GM18517 (cell line): ENCODE measurements at regions not wholly inside any gene's neighbourhood (a gene's known extent, or its start where the extent isn't known, plus 50 kb on each side); places are given as distances from the start of the nearest gene placed in this dataset.

ENCODE experiments used
- ATAC-seq: cut with Tn5 transposase; IDR thresholded peaks from one replicate; pipeline ENCODE4 v1.9.1; 2021; ENCODE audit warnings: mild to moderate bottlenecking, moderate library complexity; ENCODE audit not compliant: unreplicated experiment

DNA sequence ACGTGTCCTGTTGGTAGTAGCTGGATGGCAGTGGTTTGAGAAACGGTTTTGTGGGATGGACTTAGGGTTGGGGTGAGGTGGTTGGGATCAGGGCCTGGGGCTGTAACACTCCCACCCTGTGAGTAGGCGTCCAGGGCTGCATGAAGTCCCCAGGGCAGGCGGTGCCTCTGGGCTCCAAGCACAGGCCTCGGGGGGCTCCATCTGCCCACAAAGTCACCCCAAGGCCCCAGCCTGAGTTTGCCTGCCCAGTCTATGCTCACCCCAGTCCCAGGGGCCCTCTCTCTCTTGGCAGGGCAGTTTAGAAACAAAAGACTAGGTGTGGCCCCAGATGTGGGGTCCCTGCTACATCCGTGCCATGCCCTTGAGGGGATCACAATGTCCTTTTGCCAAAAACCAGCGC is 86.9 kb upstream of the PRR23E start:
- ATAC-seq = no peak

GRCh38 chr3:127106456-127106855 is 86.5 kb upstream of the PRR23E start:
- ATAC-seq = no peak

GRCh38 chr3:127107002-127107401 is 85.9 kb upstream of the PRR23E start:
- ATAC-seq = no peak

GRCh38 chr3:127107491-127108375 is 85.2 kb upstream of the PRR23E start:
- ATAC-seq = no peak

- no peak for ATAC-seq
Measured at GRCh38 chr3:127108796-127109195, 84.1 kb upstream of the PRR23E start.

GRCh38 chr3:127110982-127111693 is 81.8 kb upstream of the PRR23E start:
- ATAC-seq = no peak

GRCh38 chr3:127112796-127113570 is 79.9 kb upstream of the PRR23E start:
- ATAC-seq = no peak

- no peak for ATAC-seq
Measured at GRCh38 chr3:127113571-127113891, 79.4 kb upstream of the PRR23E start.

DNA sequence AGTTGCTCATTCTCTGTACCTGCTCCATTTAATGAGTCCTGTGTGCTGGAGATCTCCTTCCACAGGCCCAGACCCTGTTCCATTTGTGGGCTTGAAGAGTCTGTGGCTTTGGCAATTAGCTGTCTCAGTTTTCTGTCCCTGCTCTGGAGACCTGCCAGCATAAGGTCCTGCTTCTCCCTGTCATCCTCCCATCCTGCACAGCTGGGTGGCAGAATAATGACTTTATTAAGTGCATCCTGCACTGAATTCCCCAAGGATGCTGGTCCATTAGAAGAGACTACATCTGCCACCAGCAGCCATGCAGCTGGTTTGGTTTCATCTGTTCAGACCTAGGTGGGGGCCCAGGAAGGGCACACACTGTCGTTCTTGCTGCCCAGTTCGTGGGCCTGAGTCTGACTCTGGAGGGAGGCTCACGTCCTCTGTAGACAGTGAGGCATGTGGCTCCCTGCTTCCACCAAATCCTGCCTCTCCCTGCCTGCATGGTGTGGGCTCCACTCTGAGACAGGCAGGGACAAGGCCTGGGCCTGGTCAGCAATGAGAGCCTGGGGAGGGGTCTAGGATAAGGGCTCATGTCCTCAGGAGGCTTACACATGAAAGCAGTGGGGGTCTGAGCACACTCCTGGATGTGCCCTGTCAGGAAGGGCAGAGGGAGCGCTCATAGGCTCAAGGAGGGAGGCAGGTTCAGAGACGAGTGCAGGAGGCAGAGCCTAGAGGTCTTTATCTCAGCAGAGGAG is 78.4 kb upstream of the PRR23E start:
- no peak for ATAC-seq

- no peak for ATAC-seq
Measured at GRCh38 chr3:127115691-127116351, 77.1 kb upstream of the PRR23E start.

DNA sequence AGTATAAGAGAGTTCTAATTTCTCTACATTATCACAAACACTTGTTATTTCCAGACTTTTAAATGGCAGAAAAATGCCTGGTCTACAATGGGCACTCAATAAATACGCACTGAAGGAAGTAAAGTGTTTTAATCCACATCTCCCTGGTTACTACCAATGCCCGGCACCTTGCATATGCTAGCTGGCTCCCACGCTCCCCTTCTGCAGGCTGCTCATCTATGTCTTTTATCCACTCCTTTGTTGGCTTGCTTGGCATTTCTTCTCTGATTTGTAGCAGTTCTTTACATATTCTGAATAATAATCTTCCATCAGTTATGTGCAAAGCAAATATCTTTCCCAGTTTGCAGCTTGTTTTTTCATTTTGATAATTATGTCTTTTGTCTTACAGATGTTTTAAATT is 74.6 kb upstream of the PRR23E start:
- no peak for ATAC-seq

DNA sequence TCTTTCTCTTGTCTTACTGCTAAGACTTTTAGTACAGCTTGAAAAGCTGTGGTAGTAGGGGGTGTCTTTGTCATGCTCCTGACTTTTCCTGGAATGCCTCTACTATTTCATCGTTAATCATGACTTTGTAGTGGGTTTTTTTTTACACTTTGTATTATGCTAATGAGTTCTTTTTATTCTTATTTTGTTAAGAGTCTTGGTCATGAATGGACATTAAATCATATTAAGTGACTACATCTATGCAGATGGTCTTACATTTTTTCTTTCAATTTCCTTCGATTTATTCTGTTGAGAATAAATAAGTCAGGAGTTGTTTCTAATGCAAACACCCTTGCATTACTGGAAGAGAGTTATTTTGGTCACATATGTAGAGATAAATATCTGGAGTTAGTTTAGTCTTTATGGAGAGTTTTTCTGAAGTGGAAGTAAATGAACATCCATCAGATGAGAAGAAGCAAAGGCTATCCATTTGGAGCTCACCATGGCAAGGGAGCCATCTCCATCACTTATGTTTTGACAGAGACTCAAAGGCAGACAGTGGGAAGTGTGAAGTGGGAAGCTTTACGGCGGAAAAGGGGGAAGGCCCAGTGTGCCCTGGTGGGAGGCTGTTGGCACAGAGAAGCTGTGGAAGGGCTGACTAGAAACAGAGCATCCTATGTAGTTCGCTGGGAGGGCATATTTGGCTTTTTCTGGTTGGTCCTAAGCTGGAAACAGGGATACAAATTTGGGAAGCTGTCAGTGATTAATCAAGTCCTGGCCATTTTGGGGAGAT is 73.1 kb upstream of the PRR23E start:
- no peak for ATAC-seq

DNA sequence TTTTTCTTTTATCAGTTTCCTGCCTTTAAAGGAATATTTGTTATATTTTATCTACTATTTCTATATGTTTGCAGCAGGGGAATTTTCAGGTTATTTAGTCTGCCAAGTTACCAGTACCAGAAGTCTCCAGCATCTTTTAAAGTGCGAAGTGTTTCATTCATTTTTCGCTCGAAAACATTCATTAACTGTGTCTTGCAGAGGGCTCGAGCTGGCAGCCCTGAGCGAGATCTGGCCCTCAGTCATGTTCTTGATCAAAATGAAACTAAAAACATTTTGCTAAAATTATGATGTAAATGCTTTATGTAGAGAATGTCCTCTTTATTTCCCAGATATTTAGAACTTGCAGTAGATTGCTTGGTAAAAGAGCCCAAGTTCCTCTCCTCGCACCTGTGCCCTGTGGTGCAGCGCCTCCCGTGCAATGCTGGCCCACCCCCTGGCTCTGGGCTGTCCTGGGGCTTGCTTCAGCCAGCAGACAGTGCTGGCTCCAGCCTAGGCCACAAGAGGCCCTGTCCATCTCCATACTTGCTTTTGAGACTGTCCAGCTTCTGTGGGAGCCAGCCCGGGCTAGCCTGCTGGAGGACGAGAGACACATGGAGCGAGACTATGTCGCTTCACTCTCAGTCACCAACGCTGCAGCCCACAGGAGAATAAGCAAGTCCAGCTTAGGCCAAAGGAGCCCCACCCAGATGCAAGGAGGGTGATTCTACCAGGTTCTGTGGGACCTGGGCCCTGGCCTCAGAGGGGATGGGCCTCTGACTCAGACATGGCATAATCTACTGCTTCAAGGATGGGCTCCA is 71.9 kb upstream of the PRR23E start:
- ATAC-seq = no peak

DNA sequence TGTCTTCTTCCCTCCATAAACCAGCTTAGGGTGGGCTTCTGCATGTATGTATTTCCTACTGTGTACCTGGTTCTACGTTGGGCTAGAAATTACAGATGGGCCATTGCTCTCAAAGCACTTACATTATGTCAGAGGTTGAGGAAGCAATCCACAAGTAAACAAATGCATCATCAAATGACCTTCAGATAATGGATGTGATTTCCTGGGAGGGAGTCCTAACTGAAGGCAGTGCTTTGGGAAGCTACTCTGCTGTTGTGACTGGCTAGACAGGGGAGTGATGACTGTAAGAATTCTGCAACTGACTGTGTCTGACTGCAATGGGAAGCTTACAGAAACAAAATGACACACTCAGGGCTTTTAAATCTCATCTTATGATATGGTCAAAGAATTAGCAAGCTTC is 71.0 kb upstream of the PRR23E start:
- ATAC-seq = no peak

DNA sequence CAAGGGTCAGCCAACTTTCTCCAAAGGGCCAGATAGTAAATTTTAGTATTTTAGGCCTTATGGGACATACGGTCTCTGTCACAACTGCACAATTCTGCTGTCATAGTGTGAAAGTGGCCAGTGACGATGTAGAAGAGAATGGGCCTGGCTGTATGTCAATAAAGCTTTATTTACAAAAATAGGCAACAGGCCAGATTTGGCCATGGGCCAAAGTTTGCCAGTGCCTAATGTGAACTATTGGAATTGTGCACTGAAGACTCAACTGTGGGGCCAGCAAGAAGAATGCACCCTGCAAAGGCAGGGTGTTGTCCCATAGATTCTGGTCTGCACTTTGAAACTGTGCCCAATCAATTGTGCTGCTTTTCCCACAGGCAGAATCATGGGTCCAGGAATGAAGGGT is 69.4 kb upstream of the PRR23E start:
- no peak for ATAC-seq

DNA sequence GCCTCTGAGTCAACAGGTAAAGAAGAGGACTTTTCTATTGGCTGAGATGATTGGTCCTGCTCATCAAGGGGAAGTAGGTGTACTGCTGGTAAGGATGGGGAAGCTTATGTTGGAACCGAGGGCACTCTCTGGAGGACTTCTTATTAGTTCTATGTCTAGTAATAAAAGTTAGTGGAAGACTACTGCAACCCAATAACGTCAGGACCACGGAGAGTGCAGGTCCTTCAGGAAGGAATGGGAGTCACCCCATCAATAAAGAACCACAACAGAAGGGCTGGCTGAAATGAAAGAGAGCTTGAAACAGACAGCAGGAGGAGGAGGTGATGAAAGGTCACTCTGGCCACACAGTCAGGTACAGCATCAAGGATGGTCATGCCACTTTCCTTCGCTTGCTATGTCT is 68.8 kb upstream of the PRR23E start:
- ATAC-seq = no peak

- ATAC-seq = no peak
Measured at GRCh38 chr3:127131424-127132170, 61.3 kb upstream of the PRR23E start.

DNA sequence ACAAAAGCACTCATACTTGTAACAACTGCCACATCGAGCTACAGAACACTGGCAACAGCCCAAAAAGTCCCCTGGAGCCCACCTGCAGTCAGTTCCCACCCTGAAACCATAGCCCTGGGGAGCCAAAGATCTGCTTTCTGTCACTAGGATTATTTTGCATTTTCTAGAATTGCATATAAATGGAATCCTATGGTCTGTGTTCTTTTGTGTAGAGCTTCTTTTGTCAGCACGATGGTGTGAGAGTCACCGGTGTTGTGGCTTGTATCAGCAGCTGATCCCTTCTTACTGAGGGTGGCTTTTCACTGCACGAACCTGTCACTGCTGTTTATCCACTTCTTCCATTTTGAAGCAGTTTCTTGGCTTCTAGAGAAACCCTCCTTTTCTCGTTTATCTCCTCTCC is 60.1 kb upstream of the PRR23E start:
- ATAC-seq = no peak
